ENCODE measurements at regions not wholly inside any gene's neighbourhood (a gene's known extent, or its start where the extent isn't known, plus 50 kb on each side); places are given as distances from the start of the nearest gene placed in this dataset.

GRCh38 chr4:42205541-42205940 lies 53.1 kb upstream of the BEND4 start:
- H3K4me1 ChIP-seq: no peaks in the 10 kb centered on the region
- no peaks in the 10 kb centered on the region for H3K27me3 ChIP-seq
- H3K4me3 ChIP-seq: no peak overlapping the region
- no peaks in the 10 kb centered on the region for H3K36me3 ChIP-seq
- TF ChIP-seq CTCF (IDR thresholded peaks at IDR 0.05) (no peak), POLR2A (IDR thresholded peaks at IDR 0.05) (no peak)
- no peak for DNase-seq
- no peak overlapping the region for H3K27ac ChIP-seq
- intact Hi-C loops (cut with DNase I): no loop called here
- no peaks in the 10 kb centered on the region for H3K9me3 ChIP-seq

GRCh38 chr4:42216664-42217063 lies 64.2 kb upstream of the BEND4 start:
- intact Hi-C loops (cut with DNase I): no loop called here
- DNase-seq: no peak
- H3K4me3 ChIP-seq: no peak overlapping the region
- H3K27me3 ChIP-seq: no peaks in the 10 kb centered on the region
- H3K9me3 ChIP-seq: no peaks in the 10 kb centered on the region
- WGBS, 2 donors: 58 to 64% methylated on average over 2 of the region's 2 CpGs
- TF ChIP-seq POLR2A (IDR thresholded peaks at IDR 0.05): no peak
- no peak for TF ChIP-seq CTCF (IDR thresholded peaks at IDR 0.05)
- H3K27ac ChIP-seq: no peak overlapping the region
- no peaks in the 10 kb centered on the region for H3K36me3 ChIP-seq
- no peaks in the 10 kb centered on the region for H3K4me1 ChIP-seq

- Histone ChIP-seq H3K27ac (no peak overlapping the region), H3K4me3 (no peak overlapping the region), H3K27me3 (no peaks in the 10 kb centered on the region), H3K9me3 (no peaks in the 10 kb centered on the region), H3K36me3 (no peaks in the 10 kb centered on the region), H3K4me1 (no peaks in the 10 kb centered on the region)
- intact Hi-C loops (cut with DNase I): no loop called here
- WGBS, 2 donors: 26 to 36% methylated on average over 1 of the region's 1 CpG
- no peak for TF ChIP-seq POLR2A (IDR thresholded peaks at IDR 0.05)
- no peak for DNase-seq
These were observed 72.8 kb upstream of the BEND4 start for GRCh38 chr4:42225286-42225685.

GRCh38 chr4:42234817-42235216 lies 82.4 kb upstream of the BEND4 start:
- Histone ChIP-seq H3K27ac (no peak overlapping the region), H3K4me1 (no peaks in the 10 kb centered on the region), H3K27me3 (no peaks in the 10 kb centered on the region), H3K4me3 (no peak overlapping the region), H3K36me3 (no peaks in the 10 kb centered on the region), H3K9me3 (no peaks in the 10 kb centered on the region)
- no peak for DNase-seq
- TF ChIP-seq CTCF (IDR thresholded peaks at IDR 0.05) (no peak), POLR2A (IDR thresholded peaks at IDR 0.05) (no peak)
- WGBS, 2 donors: 82% methylated on average over 4 of the region's 4 CpGs; no CpG with 5 or more reads in 1 of the 2 donors
- intact Hi-C loops (cut with DNase I): no loop called here

- Histone ChIP-seq H3K36me3 (no peaks in the 10 kb centered on the region), H3K9me3 (no peaks in the 10 kb centered on the region), H3K4me1 (no peaks in the 10 kb centered on the region), H3K27ac (no peak overlapping the region), H3K4me3 (no peak overlapping the region), H3K27me3 (no peaks in the 10 kb centered on the region)
- no peak for TF ChIP-seq CTCF (IDR thresholded peaks at IDR 0.05)
- TF ChIP-seq POLR2A (IDR thresholded peaks at IDR 0.05): no peak
- intact Hi-C loops (cut with DNase I): no loop called here
- no peak for DNase-seq
- 77 to 86% methylated on average over 7 of the region's 7 CpGs for WGBS, 2 donors
These were observed 83.0 kb upstream of the BEND4 start for GRCh38 chr4:42235304-42236021.

- WGBS, 2 donors: 79 to 82% methylated on average over 4 to 5 of the region's 5 CpGs
- no peaks in the 10 kb centered on the region for H3K9me3 ChIP-seq
- TF ChIP-seq CTCF (IDR thresholded peaks at IDR 0.05): no peak
- TF ChIP-seq POLR2A (IDR thresholded peaks at IDR 0.05): no peak
- H3K27me3 ChIP-seq: no peaks in the 10 kb centered on the region
- H3K4me3 ChIP-seq: no peak overlapping the region
- no peaks in the 10 kb centered on the region for H3K4me1 ChIP-seq
- DNase-seq: no peak
- H3K27ac ChIP-seq: no peak overlapping the region
- H3K36me3 ChIP-seq: no peaks in the 10 kb centered on the region
- intact Hi-C loops (cut with DNase I): no loop called here
These were observed 84.6 kb upstream of the BEND4 start for GRCh38 chr4:42237010-42237409.

Data from esophagus squamous epithelium (tissue), 5 donors.